ENCODE measurements at regions not wholly inside any gene's neighbourhood (a gene's known extent, or its start where the extent isn't known, plus 50 kb on each side); places are given as distances from the start of the nearest gene placed in this dataset.

DNA sequence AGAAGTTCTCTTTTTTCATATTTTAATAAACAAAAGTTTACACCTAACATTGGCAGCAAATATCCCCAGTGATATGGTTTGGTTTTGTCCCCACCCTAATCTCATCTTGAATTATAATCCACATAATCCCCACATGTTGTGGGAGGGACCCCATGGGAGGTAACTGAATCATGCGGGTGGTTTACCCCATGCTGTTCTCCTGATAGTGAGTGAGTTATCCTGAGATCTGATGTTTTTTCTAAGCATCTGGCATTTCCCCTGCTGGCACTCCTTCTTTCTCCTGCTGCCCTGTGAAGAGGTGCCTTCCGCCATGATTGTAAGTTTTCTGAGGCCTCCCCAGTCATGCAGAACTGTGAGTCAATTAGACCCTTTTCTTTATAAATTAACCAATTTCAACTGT, 214.7 kb downstream of the SLITRK1 start:
- H4K20me1 ChIP-seq (replicated peaks; ENCODE audit: insufficient read depth) = no peaks in the 10 kb centered on the region
- 0 out of 2 replicates have a peak, but pooled peaks cover 3% of the 10 kb centered on the region for H3K9me2 ChIP-seq (ENCODE audit: insufficient read depth)
- no peaks in the 10 kb centered on the region for H3K36me3 ChIP-seq (ENCODE audit: insufficient read depth)
- H3K27ac ChIP-seq (ENCODE audit: low read depth) = no peak overlapping the region
- no peaks in the 10 kb centered on the region for H3K27me3 ChIP-seq (ENCODE audit: insufficient read depth)
- no peaks in the 10 kb centered on the region for H3F3A ChIP-seq (replicated peaks; ENCODE audit: low read depth)
- H3K4me1 Mint-ChIP-seq = peaks cover 5% of the 10 kb centered on the region; the same call in 1 of the 3 replicates
- H3K4me1 ChIP-seq (ENCODE audit: insufficient read depth) = peaks cover 5% of the 10 kb centered on the region; the same call in 1 of the 2 replicates
- peaks cover 28% of the 10 kb centered on the region for H3K9me3 Mint-ChIP-seq
- TF ChIP-seq POLR2AphosphoS5 (IDR thresholded peaks at IDR 0.05; ENCODE audit: low read depth) = no peak
- H3K27me3 Mint-ChIP-seq (ENCODE audit: insufficient read depth, low read depth, poor library complexity) = peaks cover 3% of the 10 kb centered on the region
- H3K36me3 Mint-ChIP-seq (ENCODE audit: low read depth) = peaks cover 26% of the 10 kb centered on the region
- no peaks in the 10 kb centered on the region for H3K79me2 ChIP-seq (replicated peaks; ENCODE audit: insufficient read depth)
- no peak overlapping the region for H2AFZ ChIP-seq
- no peak overlapping the region for H3K4me2 ChIP-seq
- DNase-seq (ENCODE audit: low spot score) (no peak), ATAC-seq (no peak)
- no peak overlapping the region for H3K27ac Mint-ChIP-seq
- no peak overlapping the region for H3K4me3 ChIP-seq
- H3K4me3 Mint-ChIP-seq = no peak overlapping the region

DNA sequence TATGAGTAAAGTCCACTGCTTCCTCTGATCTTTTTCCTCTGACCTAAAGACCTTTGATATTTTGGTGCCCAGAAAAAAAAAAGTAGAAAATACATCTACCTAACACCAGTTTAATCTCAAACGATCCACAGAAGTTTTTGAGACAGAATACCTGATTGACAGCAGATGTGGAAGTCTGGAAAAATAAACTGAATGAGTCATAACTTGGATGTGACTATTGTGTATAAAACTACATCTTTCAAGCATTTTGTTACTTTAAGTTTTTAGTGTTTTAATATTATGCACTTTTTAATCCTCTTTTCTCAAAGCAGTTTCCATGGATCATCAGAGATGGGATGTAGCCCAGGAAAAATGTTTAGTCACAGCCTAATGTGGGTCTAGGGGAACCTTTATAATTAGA, 216.1 kb downstream of the SLITRK1 start:
- no peak for DNase-seq (ENCODE audit: low spot score)
- no peak overlapping the region for H3K4me3 ChIP-seq
- H2AFZ ChIP-seq = no peak overlapping the region
- 0 out of 2 replicates have a peak, but pooled peaks cover 3% of the 10 kb centered on the region for H3K9me2 ChIP-seq (ENCODE audit: insufficient read depth)
- H3K9me3 Mint-ChIP-seq = peaks cover 28% of the 10 kb centered on the region
- H3K27me3 ChIP-seq (ENCODE audit: insufficient read depth) = no peaks in the 10 kb centered on the region
- no peak overlapping the region for H3K4me3 Mint-ChIP-seq
- peaks cover 5% of the 10 kb centered on the region; the same call in 1 of the 3 replicates for H3K4me1 Mint-ChIP-seq
- H3F3A ChIP-seq (replicated peaks; ENCODE audit: low read depth) = no peaks in the 10 kb centered on the region
- H3K79me2 ChIP-seq (replicated peaks; ENCODE audit: insufficient read depth) = no peaks in the 10 kb centered on the region
- ATAC-seq = no peak
- no peaks in the 10 kb centered on the region for H3K36me3 ChIP-seq (ENCODE audit: insufficient read depth)
- peaks cover 26% of the 10 kb centered on the region for H3K36me3 Mint-ChIP-seq (ENCODE audit: low read depth)
- H3K4me2 ChIP-seq = no peak overlapping the region
- H4K20me1 ChIP-seq (replicated peaks; ENCODE audit: insufficient read depth) = no peaks in the 10 kb centered on the region
- no peak overlapping the region for H3K27ac ChIP-seq (ENCODE audit: low read depth)
- no peak overlapping the region for H3K27ac Mint-ChIP-seq
- H3K27me3 Mint-ChIP-seq (ENCODE audit: insufficient read depth, low read depth, poor library complexity) = peaks cover 3% of the 10 kb centered on the region
- peaks cover 5% of the 10 kb centered on the region; the same call in 1 of the 2 replicates for H3K4me1 ChIP-seq (ENCODE audit: insufficient read depth)
- no peak for TF ChIP-seq ZNF331 (CRISPR knock-in tag; IDR thresholded peaks at IDR 0.05; ENCODE audit: low read depth)
- TF ChIP-seq ZNF114 (CRISPR knock-in tag; IDR thresholded peaks at IDR 0.05) = no peak
- TF ChIP-seq, protein P1, sequence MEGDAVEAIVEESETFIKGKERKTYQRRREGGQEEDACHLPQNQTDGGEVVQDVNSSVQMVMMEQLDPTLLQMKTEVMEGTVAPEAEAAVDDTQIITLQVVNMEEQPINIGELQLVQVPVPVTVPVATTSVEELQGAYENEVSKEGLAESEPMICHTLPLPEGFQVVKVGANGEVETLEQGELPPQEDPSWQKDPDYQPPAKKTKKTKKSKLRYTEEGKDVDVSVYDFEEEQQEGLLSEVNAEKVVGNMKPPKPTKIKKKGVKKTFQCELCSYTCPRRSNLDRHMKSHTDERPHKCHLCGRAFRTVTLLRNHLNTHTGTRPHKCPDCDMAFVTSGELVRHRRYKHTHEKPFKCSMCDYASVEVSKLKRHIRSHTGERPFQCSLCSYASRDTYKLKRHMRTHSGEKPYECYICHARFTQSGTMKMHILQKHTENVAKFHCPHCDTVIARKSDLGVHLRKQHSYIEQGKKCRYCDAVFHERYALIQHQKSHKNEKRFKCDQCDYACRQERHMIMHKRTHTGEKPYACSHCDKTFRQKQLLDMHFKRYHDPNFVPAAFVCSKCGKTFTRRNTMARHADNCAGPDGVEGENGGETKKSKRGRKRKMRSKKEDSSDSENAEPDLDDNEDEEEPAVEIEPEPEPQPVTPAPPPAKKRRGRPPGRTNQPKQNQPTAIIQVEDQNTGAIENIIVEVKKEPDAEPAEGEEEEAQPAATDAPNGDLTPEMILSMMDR (conservative IDR thresholded peaks at IDR 0.05; ENCODE audit: low read depth in 2 of 2) = no peak
- TF ChIP-seq CREB1 (CRISPR knock-in tag; IDR thresholded peaks at IDR 0.05; ENCODE audit: low read depth) = no peak
- TF ChIP-seq NANOG (IDR thresholded peaks at IDR 0.05; ENCODE audit: borderline replicate concordance) = no peak
- TF ChIP-seq, protein P2, sequence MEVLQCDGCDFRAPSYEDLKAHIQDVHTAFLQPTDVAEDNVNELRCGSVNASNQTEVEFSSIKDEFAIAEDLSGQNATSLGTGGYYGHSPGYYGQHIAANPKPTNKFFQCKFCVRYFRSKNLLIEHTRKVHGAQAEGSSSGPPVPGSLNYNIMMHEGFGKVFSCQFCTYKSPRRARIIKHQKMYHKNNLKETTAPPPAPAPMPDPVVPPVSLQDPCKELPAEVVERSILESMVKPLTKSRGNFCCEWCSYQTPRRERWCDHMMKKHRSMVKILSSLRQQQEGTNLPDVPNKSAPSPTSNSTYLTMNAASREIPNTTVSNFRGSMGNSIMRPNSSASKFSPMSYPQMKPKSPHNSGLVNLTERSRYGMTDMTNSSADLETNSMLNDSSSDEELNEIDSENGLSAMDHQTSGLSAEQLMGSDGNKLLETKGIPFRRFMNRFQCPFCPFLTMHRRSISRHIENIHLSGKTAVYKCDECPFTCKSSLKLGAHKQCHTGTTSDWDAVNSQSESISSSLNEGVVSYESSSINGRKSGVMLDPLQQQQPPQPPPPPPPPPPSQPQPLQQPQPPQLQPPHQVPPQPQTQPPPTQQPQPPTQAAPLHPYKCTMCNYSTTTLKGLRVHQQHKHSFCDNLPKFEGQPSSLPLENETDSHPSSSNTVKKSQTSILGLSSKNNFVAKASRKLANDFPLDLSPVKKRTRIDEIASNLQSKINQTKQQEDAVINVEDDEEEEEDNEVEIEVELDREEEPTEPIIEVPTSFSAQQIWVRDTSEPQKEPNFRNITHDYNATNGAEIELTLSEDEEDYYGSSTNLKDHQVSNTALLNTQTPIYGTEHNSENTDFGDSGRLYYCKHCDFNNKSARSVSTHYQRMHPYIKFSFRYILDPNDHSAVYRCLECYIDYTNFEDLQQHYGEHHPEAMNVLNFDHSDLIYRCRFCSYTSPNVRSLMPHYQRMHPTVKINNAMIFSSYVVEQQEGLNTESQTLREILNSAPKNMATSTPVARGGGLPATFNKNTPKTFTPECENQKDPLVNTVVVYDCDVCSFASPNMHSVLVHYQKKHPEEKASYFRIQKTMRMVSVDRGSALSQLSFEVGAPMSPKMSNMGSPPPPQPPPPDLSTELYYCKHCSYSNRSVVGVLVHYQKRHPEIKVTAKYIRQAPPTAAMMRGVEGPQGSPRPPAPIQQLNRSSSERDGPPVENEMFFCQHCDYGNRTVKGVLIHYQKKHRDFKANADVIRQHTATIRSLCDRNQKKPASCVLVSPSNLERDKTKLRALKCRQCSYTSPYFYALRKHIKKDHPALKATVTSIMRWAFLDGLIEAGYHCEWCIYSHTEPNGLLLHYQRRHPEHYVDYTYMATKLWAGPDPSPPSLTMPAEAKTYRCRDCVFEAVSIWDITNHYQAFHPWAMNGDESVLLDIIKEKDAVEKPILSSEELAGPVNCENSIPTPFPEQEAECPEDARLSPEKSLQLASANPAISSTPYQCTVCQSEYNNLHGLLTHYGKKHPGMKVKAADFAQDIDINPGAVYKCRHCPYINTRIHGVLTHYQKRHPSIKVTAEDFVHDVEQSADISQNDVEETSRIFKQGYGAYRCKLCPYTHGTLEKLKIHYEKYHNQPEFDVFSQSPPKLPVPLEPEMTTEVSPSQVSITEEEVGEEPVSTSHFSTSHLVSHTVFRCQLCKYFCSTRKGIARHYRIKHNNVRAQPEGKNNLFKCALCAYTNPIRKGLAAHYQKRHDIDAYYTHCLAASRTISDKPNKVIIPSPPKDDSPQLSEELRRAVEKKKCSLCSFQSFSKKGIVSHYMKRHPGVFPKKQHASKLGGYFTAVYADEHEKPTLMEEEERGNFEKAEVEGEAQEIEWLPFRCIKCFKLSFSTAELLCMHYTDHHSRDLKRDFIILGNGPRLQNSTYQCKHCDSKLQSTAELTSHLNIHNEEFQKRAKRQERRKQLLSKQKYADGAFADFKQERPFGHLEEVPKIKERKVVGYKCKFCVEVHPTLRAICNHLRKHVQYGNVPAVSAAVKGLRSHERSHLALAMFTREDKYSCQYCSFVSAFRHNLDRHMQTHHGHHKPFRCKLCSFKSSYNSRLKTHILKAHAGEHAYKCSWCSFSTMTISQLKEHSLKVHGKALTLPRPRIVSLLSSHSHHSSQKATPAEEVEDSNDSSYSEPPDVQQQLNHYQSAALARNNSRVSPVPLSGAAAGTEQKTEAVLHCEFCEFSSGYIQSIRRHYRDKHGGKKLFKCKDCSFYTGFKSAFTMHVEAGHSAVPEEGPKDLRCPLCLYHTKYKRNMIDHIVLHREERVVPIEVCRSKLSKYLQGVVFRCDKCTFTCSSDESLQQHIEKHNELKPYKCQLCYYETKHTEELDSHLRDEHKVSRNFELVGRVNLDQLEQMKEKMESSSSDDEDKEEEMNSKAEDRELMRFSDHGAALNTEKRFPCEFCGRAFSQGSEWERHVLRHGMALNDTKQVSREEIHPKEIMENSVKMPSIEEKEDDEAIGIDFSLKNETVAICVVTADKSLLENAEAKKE (CRISPR knock-in tag; IDR thresholded peaks at IDR 0.05) = no peak
- no peak for TF ChIP-seq POLR2AphosphoS5 (IDR thresholded peaks at IDR 0.05; ENCODE audit: low read depth)
- no peak for TF ChIP-seq STAT1 (IDR thresholded peaks at IDR 0.05; ENCODE audit: unreplicated experiment)
- TF ChIP-seq, protein P3, sequence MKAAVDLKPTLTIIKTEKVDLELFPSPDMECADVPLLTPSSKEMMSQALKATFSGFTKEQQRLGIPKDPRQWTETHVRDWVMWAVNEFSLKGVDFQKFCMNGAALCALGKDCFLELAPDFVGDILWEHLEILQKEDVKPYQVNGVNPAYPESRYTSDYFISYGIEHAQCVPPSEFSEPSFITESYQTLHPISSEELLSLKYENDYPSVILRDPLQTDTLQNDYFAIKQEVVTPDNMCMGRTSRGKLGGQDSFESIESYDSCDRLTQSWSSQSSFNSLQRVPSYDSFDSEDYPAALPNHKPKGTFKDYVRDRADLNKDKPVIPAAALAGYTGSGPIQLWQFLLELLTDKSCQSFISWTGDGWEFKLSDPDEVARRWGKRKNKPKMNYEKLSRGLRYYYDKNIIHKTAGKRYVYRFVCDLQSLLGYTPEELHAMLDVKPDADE (IDR thresholded peaks at IDR 0.05) = no peak
- TF ChIP-seq, protein P4, sequence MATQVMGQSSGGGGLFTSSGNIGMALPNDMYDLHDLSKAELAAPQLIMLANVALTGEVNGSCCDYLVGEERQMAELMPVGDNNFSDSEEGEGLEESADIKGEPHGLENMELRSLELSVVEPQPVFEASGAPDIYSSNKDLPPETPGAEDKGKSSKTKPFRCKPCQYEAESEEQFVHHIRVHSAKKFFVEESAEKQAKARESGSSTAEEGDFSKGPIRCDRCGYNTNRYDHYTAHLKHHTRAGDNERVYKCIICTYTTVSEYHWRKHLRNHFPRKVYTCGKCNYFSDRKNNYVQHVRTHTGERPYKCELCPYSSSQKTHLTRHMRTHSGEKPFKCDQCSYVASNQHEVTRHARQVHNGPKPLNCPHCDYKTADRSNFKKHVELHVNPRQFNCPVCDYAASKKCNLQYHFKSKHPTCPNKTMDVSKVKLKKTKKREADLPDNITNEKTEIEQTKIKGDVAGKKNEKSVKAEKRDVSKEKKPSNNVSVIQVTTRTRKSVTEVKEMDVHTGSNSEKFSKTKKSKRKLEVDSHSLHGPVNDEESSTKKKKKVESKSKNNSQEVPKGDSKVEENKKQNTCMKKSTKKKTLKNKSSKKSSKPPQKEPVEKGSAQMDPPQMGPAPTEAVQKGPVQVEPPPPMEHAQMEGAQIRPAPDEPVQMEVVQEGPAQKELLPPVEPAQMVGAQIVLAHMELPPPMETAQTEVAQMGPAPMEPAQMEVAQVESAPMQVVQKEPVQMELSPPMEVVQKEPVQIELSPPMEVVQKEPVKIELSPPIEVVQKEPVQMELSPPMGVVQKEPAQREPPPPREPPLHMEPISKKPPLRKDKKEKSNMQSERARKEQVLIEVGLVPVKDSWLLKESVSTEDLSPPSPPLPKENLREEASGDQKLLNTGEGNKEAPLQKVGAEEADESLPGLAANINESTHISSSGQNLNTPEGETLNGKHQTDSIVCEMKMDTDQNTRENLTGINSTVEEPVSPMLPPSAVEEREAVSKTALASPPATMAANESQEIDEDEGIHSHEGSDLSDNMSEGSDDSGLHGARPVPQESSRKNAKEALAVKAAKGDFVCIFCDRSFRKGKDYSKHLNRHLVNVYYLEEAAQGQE (IDR thresholded peaks at IDR 0.05; ENCODE audit: unreplicated experiment) = no peak
